GM03348 (cell line): ENCODE measurements at regions not wholly inside any gene's neighbourhood (a gene's known extent, or its start where the extent isn't known, plus 50 kb on each side); places are given as distances from the start of the nearest gene placed in this dataset.

Experiments used
- DNase-seq: peaks from one replicate; pipeline ENCODE4 v3.0.0; 2012; ENCODE audit warnings: low spot score

- DNase-seq: peak; percentile 47
These were observed 502.3 kb upstream of the ZMIZ1 start for GRCh38 chr10:78566284-78567111.

- DNase-seq: no peak
These were observed 500.9 kb upstream of the ZMIZ1 start for GRCh38 chr10:78567680-78568455.

- DNase-seq: no peak
These were observed 500.1 kb upstream of the ZMIZ1 start for GRCh38 chr10:78568620-78569019.

- DNase-seq: no peak
These were observed 498.0 kb upstream of the ZMIZ1 start for GRCh38 chr10:78570633-78571235.

- no peak for DNase-seq
These were observed 497.5 kb upstream of the ZMIZ1 start for GRCh38 chr10:78571286-78571685.

GRCh38 chr10:78571891-78572290 lies 496.9 kb upstream of the ZMIZ1 start:
- no peak for DNase-seq

- peak; percentile 64 for DNase-seq
These were observed 496.2 kb upstream of the ZMIZ1 start for GRCh38 chr10:78572565-78572964.

GRCh38 chr10:78574547-78574946 lies 494.2 kb upstream of the ZMIZ1 start:
- DNase-seq: no peak

- no peak for DNase-seq
These were observed 493.4 kb upstream of the ZMIZ1 start for GRCh38 chr10:78575400-78575799.

GRCh38 chr10:78576276-78576675 lies 492.5 kb upstream of the ZMIZ1 start:
- no peak for DNase-seq

GRCh38 chr10:78577712-78578111 lies 491.1 kb upstream of the ZMIZ1 start:
- no peak for DNase-seq

- no peak for DNase-seq
These were observed 489.8 kb upstream of the ZMIZ1 start for GRCh38 chr10:78578929-78579328.

- DNase-seq: no peak
These were observed 489.2 kb upstream of the ZMIZ1 start for GRCh38 chr10:78579576-78579975.

- no peak for DNase-seq
These were observed 488.8 kb upstream of the ZMIZ1 start for GRCh38 chr10:78579995-78580394.

- DNase-seq: no peak
These were observed 487.6 kb upstream of the ZMIZ1 start for GRCh38 chr10:78581133-78581694.

- DNase-seq: no peak
These were observed 486.2 kb upstream of the ZMIZ1 start for GRCh38 chr10:78582540-78582939.

- DNase-seq: no peak
These were observed 484.5 kb upstream of the ZMIZ1 start for GRCh38 chr10:78584266-78584665.

GRCh38 chr10:78584681-78585080 lies 484.1 kb upstream of the ZMIZ1 start:
- DNase-seq: no peak

- no peak for DNase-seq
These were observed 482.8 kb upstream of the ZMIZ1 start for GRCh38 chr10:78585952-78586351.

- DNase-seq: peak; percentile 64
These were observed 480.5 kb upstream of the ZMIZ1 start for GRCh38 chr10:78588194-78588811.

GRCh38 chr10:78589687-78590086 lies 479.1 kb upstream of the ZMIZ1 start:
- no peak for DNase-seq

- DNase-seq: no peak
These were observed 477.7 kb upstream of the ZMIZ1 start for GRCh38 chr10:78591066-78591465.
